ENCODE measurements at regions not wholly inside any gene's neighbourhood (a gene's known extent, or its start where the extent isn't known, plus 50 kb on each side); places are given as distances from the start of the nearest gene placed in this dataset.

DNA sequence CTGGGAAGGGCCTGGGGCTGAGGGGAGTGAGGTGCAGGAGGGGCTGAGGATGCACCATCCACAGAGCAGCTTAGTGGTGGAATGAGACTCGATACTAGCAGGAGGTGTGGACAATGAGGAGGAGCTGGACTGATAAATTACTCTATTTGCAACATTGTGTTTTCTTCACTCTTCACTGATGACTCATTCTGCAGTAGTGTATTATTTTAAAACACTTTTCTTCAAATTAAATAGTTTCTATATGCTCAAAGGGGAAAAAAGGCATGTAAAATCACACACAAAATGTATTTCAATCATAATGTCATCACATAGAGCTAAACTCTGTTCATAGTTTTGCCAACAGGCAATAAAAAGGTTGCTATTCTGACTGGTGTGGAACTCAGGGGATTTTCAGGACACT, 467.0 kb upstream of the CTSO start:
- H3K27ac ChIP-seq: no peak overlapping the region

DNA sequence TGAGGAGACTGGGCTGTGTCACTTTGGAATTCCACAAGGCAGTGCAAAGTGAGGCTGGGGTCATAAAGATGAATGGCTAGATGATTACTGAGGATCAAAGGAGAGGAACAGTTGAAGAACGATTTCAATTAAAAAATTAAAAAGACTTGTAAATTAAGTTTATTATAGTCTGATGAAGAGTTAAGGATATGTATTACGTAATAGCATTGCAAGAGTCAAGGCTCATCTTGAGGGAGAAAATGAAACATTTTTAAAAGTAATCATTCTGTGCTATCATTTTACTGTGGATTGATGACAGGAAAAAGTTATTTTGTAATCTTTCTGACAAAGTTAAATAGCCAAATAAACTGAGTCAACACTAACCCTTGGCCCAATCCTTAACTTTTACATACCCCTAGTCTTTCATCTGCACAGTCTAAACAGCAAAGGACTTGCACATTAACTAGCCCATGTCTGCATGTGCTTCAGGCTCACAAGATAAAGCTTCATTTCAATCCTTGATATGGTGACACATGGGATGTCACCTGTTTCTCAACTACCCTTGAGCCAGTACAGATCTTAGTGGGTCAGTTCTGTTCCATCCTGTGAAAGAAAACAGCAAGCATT, 465.5 kb upstream of the CTSO start:
- H3K27ac ChIP-seq: no peak overlapping the region
- TF ChIP-seq, protein P1, sequence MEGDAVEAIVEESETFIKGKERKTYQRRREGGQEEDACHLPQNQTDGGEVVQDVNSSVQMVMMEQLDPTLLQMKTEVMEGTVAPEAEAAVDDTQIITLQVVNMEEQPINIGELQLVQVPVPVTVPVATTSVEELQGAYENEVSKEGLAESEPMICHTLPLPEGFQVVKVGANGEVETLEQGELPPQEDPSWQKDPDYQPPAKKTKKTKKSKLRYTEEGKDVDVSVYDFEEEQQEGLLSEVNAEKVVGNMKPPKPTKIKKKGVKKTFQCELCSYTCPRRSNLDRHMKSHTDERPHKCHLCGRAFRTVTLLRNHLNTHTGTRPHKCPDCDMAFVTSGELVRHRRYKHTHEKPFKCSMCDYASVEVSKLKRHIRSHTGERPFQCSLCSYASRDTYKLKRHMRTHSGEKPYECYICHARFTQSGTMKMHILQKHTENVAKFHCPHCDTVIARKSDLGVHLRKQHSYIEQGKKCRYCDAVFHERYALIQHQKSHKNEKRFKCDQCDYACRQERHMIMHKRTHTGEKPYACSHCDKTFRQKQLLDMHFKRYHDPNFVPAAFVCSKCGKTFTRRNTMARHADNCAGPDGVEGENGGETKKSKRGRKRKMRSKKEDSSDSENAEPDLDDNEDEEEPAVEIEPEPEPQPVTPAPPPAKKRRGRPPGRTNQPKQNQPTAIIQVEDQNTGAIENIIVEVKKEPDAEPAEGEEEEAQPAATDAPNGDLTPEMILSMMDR (IDR thresholded peaks at IDR 0.05): no peak
- no peak for TF ChIP-seq ZFX (IDR thresholded peaks at IDR 0.05; ENCODE audit: borderline replicate concordance)

More for the DNA sequence above, 467.0 kb upstream of the CTSO start:
- TF ChIP-seq, protein P1 (IDR thresholded peaks at IDR 0.05): no peak

DNA sequence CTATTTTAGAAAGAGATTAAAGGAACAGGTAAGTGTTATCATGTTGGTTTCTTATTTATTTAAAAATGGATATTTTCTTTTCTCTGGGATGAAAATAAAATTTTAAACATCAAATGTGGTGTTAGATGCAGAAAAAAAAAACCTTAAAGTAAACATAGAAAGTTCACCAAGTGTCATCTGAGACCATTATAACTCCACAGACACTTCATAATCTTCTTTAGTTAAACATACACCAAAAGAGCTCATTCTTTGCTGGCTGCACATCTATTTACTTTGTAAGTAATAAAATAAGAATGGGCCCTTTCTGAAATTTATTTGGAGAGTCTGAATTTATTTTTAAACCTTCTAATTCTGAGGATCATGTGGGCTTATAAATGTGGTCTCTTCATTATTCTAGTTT, 460.7 kb upstream of the CTSO start:
- TF ChIP-seq ZFX (IDR thresholded peaks at IDR 0.05; ENCODE audit: borderline replicate concordance): no peak
- TF ChIP-seq, protein P1 (IDR thresholded peaks at IDR 0.05): no peak
- no peak overlapping the region for H3K27ac ChIP-seq

DNA sequence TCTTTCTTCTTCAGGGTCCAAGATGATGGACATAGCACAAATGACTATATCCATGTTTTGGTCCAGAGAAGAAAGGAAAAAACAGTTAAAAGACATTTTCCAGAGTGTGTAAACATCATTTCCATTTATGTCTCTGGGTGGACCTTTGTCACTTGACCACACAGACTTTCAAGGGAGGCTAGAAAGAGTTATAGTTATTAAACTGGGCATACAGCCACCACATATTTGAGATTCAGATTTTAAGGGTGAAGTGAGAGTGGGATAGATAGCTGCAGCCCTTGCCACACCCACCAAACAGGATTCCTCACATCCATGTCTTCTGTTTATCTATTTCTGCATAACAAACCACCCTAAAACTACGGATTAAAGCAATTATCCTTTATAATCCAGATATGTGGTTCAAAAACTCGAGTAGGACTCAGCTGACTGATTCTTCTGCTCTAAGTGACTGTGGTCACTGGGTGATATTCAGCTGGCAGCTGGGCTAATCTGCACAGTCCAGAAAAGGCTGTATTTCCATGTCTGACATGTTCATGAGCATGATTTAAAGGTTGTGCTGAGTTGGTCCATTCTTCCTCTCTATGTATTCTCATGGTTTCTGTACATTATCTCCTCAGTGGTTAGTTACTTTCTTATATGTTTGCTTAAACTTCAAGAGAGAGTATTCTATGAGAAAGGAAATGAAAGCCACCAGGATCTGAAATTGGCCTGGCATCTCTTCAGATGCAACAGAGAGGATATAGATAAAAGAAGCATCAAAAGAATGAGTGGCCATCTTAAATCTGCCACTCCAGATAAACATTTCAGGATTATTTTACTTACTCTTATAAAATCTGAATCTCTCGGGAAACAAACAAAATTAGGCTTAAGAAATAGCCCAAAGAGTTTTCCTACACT, 459.8 kb upstream of the CTSO start:
- TF ChIP-seq, protein P1 (IDR thresholded peaks at IDR 0.05): no peak
- TF ChIP-seq ZFX (IDR thresholded peaks at IDR 0.05; ENCODE audit: borderline replicate concordance): no peak
- no peak overlapping the region for H3K27ac ChIP-seq

DNA sequence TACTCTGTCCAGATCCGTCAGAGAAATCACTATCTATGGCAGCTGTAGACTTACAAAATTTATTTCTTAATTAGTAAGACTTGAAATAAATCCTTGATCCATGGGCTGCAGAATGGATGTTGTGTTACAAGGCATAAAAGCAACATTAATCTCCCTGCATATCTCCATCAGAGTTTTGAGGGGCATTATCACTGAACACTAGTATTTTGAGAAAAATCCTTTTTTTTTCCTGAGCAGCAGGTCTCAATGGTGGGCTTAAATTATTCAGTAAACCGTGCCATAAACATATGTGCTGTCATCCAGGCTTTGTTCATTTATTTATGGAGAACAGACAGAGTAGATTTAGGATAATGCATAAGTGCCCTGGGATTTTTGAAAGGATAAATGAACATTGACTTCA, 457.9 kb upstream of the CTSO start:
- H3K27ac ChIP-seq: no peak overlapping the region
- TF ChIP-seq, protein P1 (IDR thresholded peaks at IDR 0.05): no peak
- no peak for TF ChIP-seq ZFX (IDR thresholded peaks at IDR 0.05; ENCODE audit: borderline replicate concordance)

DNA sequence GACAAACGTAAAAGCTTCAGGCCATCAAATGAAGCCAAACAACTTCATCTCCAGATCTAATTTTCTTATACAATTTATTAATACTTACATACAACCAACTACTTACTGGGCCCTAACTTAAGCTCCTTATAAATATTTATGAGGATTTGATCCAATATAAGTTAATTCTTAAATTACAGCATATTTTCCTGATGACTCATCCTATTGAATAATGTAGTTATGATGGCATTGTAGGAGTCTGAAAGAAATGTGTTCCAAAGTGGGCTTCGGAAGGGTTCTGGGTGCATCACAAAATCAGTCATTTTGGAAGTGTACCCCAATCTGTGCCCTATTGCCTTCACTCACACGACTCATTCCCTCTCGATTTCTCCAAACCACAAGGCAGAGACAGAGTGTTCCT, 455.1 kb upstream of the CTSO start:
- no peak for TF ChIP-seq ZFX (IDR thresholded peaks at IDR 0.05; ENCODE audit: borderline replicate concordance)
- TF ChIP-seq, protein P1 (IDR thresholded peaks at IDR 0.05): no peak
- H3K27ac ChIP-seq: no peak overlapping the region

DNA sequence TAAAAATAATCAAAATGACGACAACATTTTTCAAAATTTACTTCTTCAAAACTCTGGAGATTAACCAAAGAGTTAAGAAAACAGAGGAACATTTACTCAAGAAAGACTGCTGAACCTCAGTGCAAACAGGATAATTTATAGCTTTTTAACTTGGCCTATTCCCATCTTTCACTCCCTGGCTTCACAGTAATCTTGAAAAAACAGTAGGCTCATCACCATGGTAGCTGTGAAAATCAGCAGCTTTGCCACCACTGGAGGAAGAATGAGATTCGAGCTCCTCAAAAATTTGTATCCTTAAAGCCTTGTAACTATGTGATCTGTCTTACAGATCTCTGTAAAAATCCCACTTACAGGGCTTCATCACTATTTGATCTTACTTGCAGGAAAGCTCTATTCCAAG, 447.7 kb upstream of the CTSO start:
- no peak overlapping the region for H3K27ac ChIP-seq
- TF ChIP-seq ZFX (IDR thresholded peaks at IDR 0.05; ENCODE audit: borderline replicate concordance): no peak

All from 22Rv1 (cell line).